ENCODE measurements at regions not wholly inside any gene's neighbourhood (a gene's known extent, or its start where the extent isn't known, plus 50 kb on each side); places are given as distances from the start of the nearest gene placed in this dataset.
"Not testable (repeated sequence)": the region's sequence is repeated elsewhere in the genome, so short reads cannot be mapped to it uniquely, and the experiment has no call there.

GRCh38 chr5:51227963-51228470, 155.2 kb upstream of the ISL1 start:
- no peaks in the 10 kb centered on the region for H3K4me1 Mint-ChIP-seq
- peaks cover 20% of the 10 kb centered on the region for H3K9me3 Mint-ChIP-seq
- H3K36me3 Mint-ChIP-seq: no peaks in the 10 kb centered on the region
- H3K4me3 Mint-ChIP-seq: no peak overlapping the region
- H3K27me3 Mint-ChIP-seq: no peaks in the 10 kb centered on the region
- no peak overlapping the region for H3K27ac Mint-ChIP-seq
- ATAC-seq: no peak

DNA sequence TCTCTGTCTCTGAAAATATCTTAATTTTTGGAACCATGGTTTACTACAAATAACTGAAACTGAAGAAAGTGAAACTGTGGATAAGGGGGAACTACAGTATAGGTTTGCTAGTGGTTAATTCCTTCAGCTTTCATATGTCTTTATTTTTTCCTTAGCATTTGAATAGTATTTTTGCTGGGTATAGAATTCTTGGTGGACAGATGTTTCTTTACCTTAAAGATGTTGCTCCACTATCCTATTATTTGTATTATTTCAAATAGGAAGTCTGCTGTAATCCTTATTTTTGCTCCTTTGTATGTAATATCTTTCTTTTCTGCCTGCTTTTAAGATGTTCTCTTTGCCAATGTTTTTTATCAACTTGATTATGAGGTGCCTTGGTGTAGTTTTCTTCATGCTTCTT, 152.9 kb upstream of the ISL1 start:
- no peak for ATAC-seq
- peaks cover 21% of the 10 kb centered on the region for H3K9me3 Mint-ChIP-seq
- no peak overlapping the region for H3K27ac Mint-ChIP-seq
- H3K4me3 Mint-ChIP-seq: no peak overlapping the region
- no peaks in the 10 kb centered on the region for H3K4me1 Mint-ChIP-seq
- H3K36me3 Mint-ChIP-seq: no peaks in the 10 kb centered on the region
- H3K27me3 Mint-ChIP-seq: no peaks in the 10 kb centered on the region

- no peaks in the 10 kb centered on the region for H3K27me3 Mint-ChIP-seq
- H3K9me3 Mint-ChIP-seq: peaks cover 4% of the 10 kb centered on the region
- H3K4me1 Mint-ChIP-seq: no peaks in the 10 kb centered on the region
- ATAC-seq: no peak
- H3K4me3 Mint-ChIP-seq: no peak overlapping the region
- H3K36me3 Mint-ChIP-seq: no peaks in the 10 kb centered on the region
- H3K27ac Mint-ChIP-seq: no peak overlapping the region
Measured at GRCh38 chr5:51242456-51242855, 140.8 kb upstream of the ISL1 start.

GRCh38 chr5:51250957-51251356, 132.3 kb upstream of the ISL1 start:
- H3K36me3 Mint-ChIP-seq, H3K9me3 Mint-ChIP-seq, ATAC-seq, H3K27me3 Mint-ChIP-seq, H3K4me3 Mint-ChIP-seq, H3K27ac Mint-ChIP-seq, H3K4me1 Mint-ChIP-seq: not testable (repeated sequence)

DNA sequence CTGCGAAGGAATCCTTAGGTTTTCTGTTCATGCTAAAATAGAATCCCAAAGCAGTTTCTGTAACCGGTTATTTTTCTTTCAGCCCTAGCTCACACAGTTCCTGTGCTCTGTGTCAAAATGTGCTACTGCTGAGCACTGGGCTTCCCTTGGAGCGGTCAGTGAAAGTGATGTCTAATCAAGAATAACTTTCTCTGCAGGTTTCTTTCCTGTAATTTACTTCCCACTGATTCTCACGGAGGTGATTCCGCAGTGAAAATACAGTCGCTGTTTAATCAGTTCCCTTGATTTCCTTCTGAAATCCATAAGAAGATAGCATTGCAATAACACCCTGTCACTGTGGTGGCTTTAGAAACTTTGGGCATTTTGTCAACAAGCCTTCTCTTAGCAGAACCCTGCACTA, 112.0 kb upstream of the ISL1 start:
- H3K4me1 Mint-ChIP-seq: no peaks in the 10 kb centered on the region
- no peak overlapping the region for H3K4me3 Mint-ChIP-seq
- no peak overlapping the region for H3K27ac Mint-ChIP-seq
- H3K27me3 Mint-ChIP-seq: no peaks in the 10 kb centered on the region
- peaks cover 3% of the 10 kb centered on the region for H3K9me3 Mint-ChIP-seq
- no peaks in the 10 kb centered on the region for H3K36me3 Mint-ChIP-seq
- no peak for ATAC-seq

- H3K4me3 Mint-ChIP-seq: no peak overlapping the region
- H3K9me3 Mint-ChIP-seq: peaks cover 3% of the 10 kb centered on the region
- no peaks in the 10 kb centered on the region for H3K4me1 Mint-ChIP-seq
- H3K36me3 Mint-ChIP-seq: no peaks in the 10 kb centered on the region
- no peak for ATAC-seq
- no peak overlapping the region for H3K27ac Mint-ChIP-seq
- no peaks in the 10 kb centered on the region for H3K27me3 Mint-ChIP-seq
Measured at GRCh38 chr5:51273021-51273420, 110.2 kb upstream of the ISL1 start.

- Mint-ChIP-seq H3K27ac (no peak overlapping the region), H3K27me3 (no peaks in the 10 kb centered on the region), H3K4me1 (no peaks in the 10 kb centered on the region), H3K9me3 (peaks cover 3% of the 10 kb centered on the region), H3K4me3 (no peak overlapping the region), H3K36me3 (no peaks in the 10 kb centered on the region)
- ATAC-seq: no peak
Measured at GRCh38 chr5:51273871-51274270, 109.4 kb upstream of the ISL1 start.

- no peak overlapping the region for H3K4me3 Mint-ChIP-seq
- H3K9me3 Mint-ChIP-seq: peaks cover 3% of the 10 kb centered on the region
- no peak for ATAC-seq
- H3K27me3 Mint-ChIP-seq: no peaks in the 10 kb centered on the region
- H3K27ac Mint-ChIP-seq: no peak overlapping the region
- H3K4me1 Mint-ChIP-seq: no peaks in the 10 kb centered on the region
- no peaks in the 10 kb centered on the region for H3K36me3 Mint-ChIP-seq
Measured at GRCh38 chr5:51275428-51275827, 107.8 kb upstream of the ISL1 start.

DNA sequence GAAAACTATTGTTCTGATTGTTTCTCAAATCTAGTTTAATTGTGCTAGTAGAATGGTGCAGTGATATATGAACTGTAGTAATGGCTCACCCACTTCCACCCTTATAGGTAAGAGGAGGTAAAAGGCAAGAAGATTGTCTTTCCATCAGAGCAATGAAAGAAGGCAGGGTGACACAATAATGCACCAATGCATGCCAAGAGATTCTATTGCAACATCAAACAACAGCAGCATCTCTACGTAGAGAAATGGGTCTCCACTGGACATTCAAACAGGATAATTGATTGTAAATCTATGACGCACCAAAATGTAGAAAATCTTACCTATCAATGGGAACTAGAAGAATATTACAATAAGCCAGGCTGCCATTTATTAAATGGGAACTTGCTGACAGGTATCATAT, 107.0 kb upstream of the ISL1 start:
- no peaks in the 10 kb centered on the region for H3K27me3 Mint-ChIP-seq
- no peaks in the 10 kb centered on the region for H3K4me1 Mint-ChIP-seq
- peaks cover 3% of the 10 kb centered on the region for H3K9me3 Mint-ChIP-seq
- no peak overlapping the region for H3K4me3 Mint-ChIP-seq
- H3K36me3 Mint-ChIP-seq: no peaks in the 10 kb centered on the region
- no peak for ATAC-seq
- H3K27ac Mint-ChIP-seq: no peak overlapping the region

- H3K4me1 Mint-ChIP-seq: no peaks in the 10 kb centered on the region
- no peaks in the 10 kb centered on the region for H3K27me3 Mint-ChIP-seq
- H3K9me3 Mint-ChIP-seq: peaks cover 3% of the 10 kb centered on the region
- no peak overlapping the region for H3K27ac Mint-ChIP-seq
- no peak for ATAC-seq
- H3K4me3 Mint-ChIP-seq: no peak overlapping the region
- H3K36me3 Mint-ChIP-seq: no peaks in the 10 kb centered on the region
Measured at GRCh38 chr5:51278539-51278938, 104.7 kb upstream of the ISL1 start.

GRCh38 chr5:51279983-51280706, 103.1 kb upstream of the ISL1 start:
- Mint-ChIP-seq H3K27ac (no peak overlapping the region), H3K36me3 (no peaks in the 10 kb centered on the region), H3K4me3 (no peak overlapping the region), H3K9me3 (peaks cover 3% of the 10 kb centered on the region), H3K4me1 (no peaks in the 10 kb centered on the region), H3K27me3 (no peaks in the 10 kb centered on the region)
- no peak for ATAC-seq

DNA sequence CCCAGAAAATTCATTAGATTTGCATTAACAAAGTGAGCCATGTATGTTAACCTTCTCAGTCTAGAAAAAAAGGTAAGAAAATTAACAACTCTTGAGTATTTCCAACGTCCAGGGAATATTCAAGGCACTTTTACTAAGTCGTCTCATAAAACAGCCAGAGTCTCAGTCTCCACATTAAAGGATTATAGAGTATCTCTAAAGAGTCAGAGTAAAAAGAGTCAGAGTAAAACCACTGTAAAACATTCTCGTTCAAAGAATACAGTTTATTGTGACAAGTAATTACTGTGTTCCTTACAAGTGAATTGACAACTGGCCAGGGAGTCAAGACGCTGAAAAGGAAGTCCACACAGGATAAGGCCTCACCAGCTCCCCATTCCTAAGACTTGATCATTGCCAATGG, 97.2 kb upstream of the ISL1 start:
- ATAC-seq: no peak
- Mint-ChIP-seq H3K4me1 (no peaks in the 10 kb centered on the region), H3K36me3 (no peaks in the 10 kb centered on the region), H3K27ac (no peak overlapping the region), H3K27me3 (no peaks in the 10 kb centered on the region), H3K9me3 (no peaks in the 10 kb centered on the region), H3K4me3 (no peak overlapping the region)

- Mint-ChIP-seq H3K36me3 (no peaks in the 10 kb centered on the region), H3K4me3 (no peak overlapping the region), H3K27me3 (no peaks in the 10 kb centered on the region), H3K4me1 (no peaks in the 10 kb centered on the region), H3K27ac (no peak overlapping the region), H3K9me3 (peaks cover 13% of the 10 kb centered on the region)
- no peak for ATAC-seq
Measured at GRCh38 chr5:51302343-51302742, 80.9 kb upstream of the ISL1 start.

DNA sequence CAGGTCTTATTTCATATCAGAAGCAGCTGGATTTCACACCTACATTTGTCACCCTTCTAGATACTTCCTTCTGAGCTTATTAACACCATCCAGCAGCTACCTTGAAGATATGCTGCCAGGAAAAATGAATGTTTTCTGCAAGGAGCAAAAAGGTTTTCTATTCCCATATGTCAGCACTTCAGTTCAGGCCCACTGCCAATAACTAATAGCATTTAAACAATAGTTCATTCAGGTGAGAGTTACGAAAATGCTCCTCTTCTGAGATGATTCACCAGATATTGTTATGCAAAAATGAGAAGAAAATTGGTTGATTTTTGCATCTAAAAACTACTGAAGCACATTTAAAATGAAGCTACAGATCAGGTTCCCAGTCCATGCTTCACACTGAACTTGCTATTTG, 56.4 kb upstream of the ISL1 start:
- H3K36me3 Mint-ChIP-seq: no peaks in the 10 kb centered on the region

More for the DNA sequence above, 56.4 kb upstream of the ISL1 start:
- ATAC-seq: no peak
- H3K9me3 Mint-ChIP-seq: no peaks in the 10 kb centered on the region
- H3K4me1 Mint-ChIP-seq: no peaks in the 10 kb centered on the region
- H3K27me3 Mint-ChIP-seq: no peaks in the 10 kb centered on the region
- no peak overlapping the region for H3K27ac Mint-ChIP-seq
- H3K4me3 Mint-ChIP-seq: no peak overlapping the region

Measured in stimulated activated memory B cell treated with anti-CD40 and anti-IgM and Interleukin-4, amounts not matched to agents 10 μg/mL and 1 μg/mL and 100 μg/mL, for 72 hours (primary cell).